Hematopoietic multipotent progenitor cell treated with erythropoietin and hydrocortisone succinate and interleukin-3 and kit ligand, for 15 days (in vitro differentiated cells): ENCODE measurements at regions not wholly inside any gene's neighbourhood (a gene's known extent, or its start where the extent isn't known, plus 50 kb on each side); places are given as distances from the start of the nearest gene placed in this dataset.
"Not testable (repeated sequence)": the region's sequence is repeated elsewhere in the genome, so short reads cannot be mapped to it uniquely, and the experiment has no call there.

Source experiments
- DNase-seq: peaks from one replicate; pipeline ENCODE4 v3.0.0-alpha.2; 2015; ENCODE audit warnings: low spot score

- not testable (repeated sequence) for DNase-seq
Observed at GRCh38 chr3:110888625-110889375, 182.8 kb upstream of the NECTIN3 start.

GRCh38 chr3:110889376-110889699, 182.3 kb upstream of the NECTIN3 start:
- not testable (repeated sequence) for DNase-seq

GRCh38 chr3:110894574-110894973, 177.0 kb upstream of the NECTIN3 start:
- no peak for DNase-seq

GRCh38 chr3:110895054-110895453, 176.6 kb upstream of the NECTIN3 start:
- no peak for DNase-seq

GRCh38 chr3:110897046-110897445, 174.6 kb upstream of the NECTIN3 start:
- DNase-seq: no peak

GRCh38 chr3:110900576-110900975, 171.0 kb upstream of the NECTIN3 start:
- no peak for DNase-seq

GRCh38 chr3:110901536-110901935, 170.1 kb upstream of the NECTIN3 start:
- no peak for DNase-seq

- DNase-seq: no peak
Observed at GRCh38 chr3:110902453-110903085, 169.0 kb upstream of the NECTIN3 start.

GRCh38 chr3:110903771-110904519, 167.7 kb upstream of the NECTIN3 start:
- DNase-seq: no peak

- DNase-seq: no peak
Observed at GRCh38 chr3:110904520-110904890, 167.1 kb upstream of the NECTIN3 start.

- DNase-seq: no peak
Observed at GRCh38 chr3:110905121-110905520, 166.5 kb upstream of the NECTIN3 start.

- no peak for DNase-seq
Observed at GRCh38 chr3:110909839-110910238, 161.8 kb upstream of the NECTIN3 start.

- DNase-seq: no peak
Observed at GRCh38 chr3:110910346-110910955, 161.2 kb upstream of the NECTIN3 start.

- no peak for DNase-seq
Observed at GRCh38 chr3:110918963-110919362, 152.7 kb upstream of the NECTIN3 start.

GRCh38 chr3:110925798-110926197, 145.8 kb upstream of the NECTIN3 start:
- no peak for DNase-seq

GRCh38 chr3:110928016-110928662, 143.5 kb upstream of the NECTIN3 start:
- no peak for DNase-seq

- no peak for DNase-seq
Observed at GRCh38 chr3:110929816-110930215, 141.8 kb upstream of the NECTIN3 start.

- DNase-seq: no peak
Observed at GRCh38 chr3:110932567-110932966, 139.0 kb upstream of the NECTIN3 start.

- DNase-seq: no peak
Observed at GRCh38 chr3:110933821-110934426, 137.7 kb upstream of the NECTIN3 start.

GRCh38 chr3:110938629-110939028, 133.0 kb upstream of the NECTIN3 start:
- no peak for DNase-seq

GRCh38 chr3:110940055-110940454, 131.6 kb upstream of the NECTIN3 start:
- no peak for DNase-seq

- no peak for DNase-seq
Observed at GRCh38 chr3:110944782-110945181, 126.8 kb upstream of the NECTIN3 start.
